T-cell (primary cell): ENCODE measurements at regions not wholly inside any gene's neighbourhood (a gene's known extent, or its start where the extent isn't known, plus 50 kb on each side); places are given as distances from the start of the nearest gene placed in this dataset.
"Not testable (repeated sequence)": the region's sequence is repeated elsewhere in the genome, so short reads cannot be mapped to it uniquely, and the experiment has no call there.

Experiments
- ATAC-seq, 4 experiments: fragments of 200-7000 bp in 3 of 4; fragments of 150-1000 bp in 1 of 4; cut with Tn5 transposase; replicated peaks in 1 of 4; 1 replicate in 3 of 4; 2 replicates in 1 of 4; pipeline ENCODE4 v1.10.0; 2021; ENCODE audit warnings: moderate library complexity in 3 of 4, mild to moderate bottlenecking in 2 of 4, moderate number of reproducible peaks in 1 of 4
- CTCF ChIA-PET, 2 donors: fragments of 300-600 bp; sonication (Branson Sonifier 250); formaldehyde crosslinking; loops; one replicate each; lab custom pipeline; 2022; ENCODE audit warnings: antibody characterized with exemption in 2 of 2; lab: Charles Lee
- POLR2A ChIA-PET, 2 donors: fragments of 300-600 bp; sonication (Branson Sonifier 250); formaldehyde crosslinking; loops; one replicate each; lab custom pipeline; 2022; ENCODE audit warnings: antibody characterized with exemption in 2 of 2; lab: Charles Lee
- DNase-seq, 35 experiments: peaks; one replicate each; pipeline versions ENCODE4 v3.0.0 to v3.0.0-alpha.2; 2013 to 2023
- H3K27ac ChIP-seq: one replicate; pipeline ENCODE4 v1.5.1; 2013; ENCODE audit warnings: low read length
- H3K27me3 ChIP-seq, 2 experiments: replicated peaks in 1 of 2; 1 replicate in 1 of 2; 2 replicates in 1 of 2; pipeline versions ENCODE4 v1.6.1 to v1.7.0; 2013; ENCODE audit warnings: low read length in 1 of 2, mixed read lengths in 1 of 2; ENCODE audit not compliant: control insufficient read depth in 2 of 2, insufficient read depth in 2 of 2; ENCODE audit errors: extremely low read depth in 1 of 2
- H3K36me3 ChIP-seq, 2 donors: 1 replicate in 1 of 2; 2 replicates in 1 of 2; pipeline versions ENCODE4 v1.6.1 to v1.7.0; 2013; ENCODE audit warnings: low read length in 1 of 2; ENCODE audit not compliant: control insufficient read depth in 2 of 2, insufficient read depth in 1 of 2; ENCODE audit errors: extremely low read depth in 1 of 2
- H3K4me1 ChIP-seq, 2 experiments: 1 replicate in 1 of 2; 2 replicates in 1 of 2; pipeline versions ENCODE4 v1.6.1 to v1.7.0; 2013; ENCODE audit warnings: low read length in 2 of 2, mixed read lengths in 1 of 2; ENCODE audit not compliant: insufficient read depth in 2 of 2, control insufficient read depth in 1 of 2; ENCODE audit errors: extremely low read depth in 1 of 2
- H3K4me3 ChIP-seq, 2 donors: 1 replicate in 1 of 2; 2 replicates in 1 of 2; pipeline versions ENCODE4 v1.5.1 to v1.7.0; 2013; ENCODE audit warnings: mild to moderate bottlenecking in 2 of 2, low read length in 1 of 2, moderate library complexity in 1 of 2; ENCODE audit not compliant: control insufficient read depth in 1 of 2; ENCODE audit errors: extremely low read depth in 1 of 2
- H3K9me3 ChIP-seq: 2 replicates; pipeline ENCODE4 v1.7.0; 2013
- H3K27ac Mint-ChIP-seq, 2 donors: one replicate each; pipeline ENCODE4 v1.8.0; 2020 to 2021; ENCODE audit warnings: mild to moderate bottlenecking in 2 of 2, mixed read lengths in 2 of 2
- H3K27me3 Mint-ChIP-seq, 2 donors: one replicate each; pipeline ENCODE4 v1.8.0; 2021 to 2022; ENCODE audit warnings: mixed read lengths in 2 of 2
- H3K36me3 Mint-ChIP-seq: one replicate; pipeline ENCODE4 v1.8.0; 2021; ENCODE audit warnings: mixed read lengths
- H3K4me1 Mint-ChIP-seq, 3 donors: one replicate each; pipeline ENCODE4 v1.8.0; 2020 to 2022; ENCODE audit warnings: mixed read lengths in 3 of 3, mild to moderate bottlenecking in 1 of 3
- H3K4me3 Mint-ChIP-seq, 3 donors: one replicate each; pipeline ENCODE4 v1.8.0; 2020 to 2022; ENCODE audit warnings: mild to moderate bottlenecking in 3 of 3, mixed read lengths in 3 of 3, moderate library complexity in 3 of 3
- H3K9me3 Mint-ChIP-seq, 3 donors: one replicate each; pipeline ENCODE4 v1.8.0; 2020 to 2022; ENCODE audit warnings: mixed read lengths in 3 of 3
- WGBS: methylation state at CpG from one replicate; pipeline ENCODE4 v1.1.5; 2013; ENCODE audit warnings: missing lambda C conversion rate; ENCODE audit not compliant: insufficient coverage; 5-methylcytosine and 5-hydroxymethylcytosine counted together

- ChIA-PET CTCF (no interaction called here), POLR2A (no interaction called here)
- Mint-ChIP-seq H3K27me3 (no peaks in the 10 kb centered on the region), H3K4me1 (peaks cover 0 to 6% (median 0%) of the 10 kb centered on the region in 3 donors), H3K27ac (no peak overlapping the region), H3K36me3 (no peaks in the 10 kb centered on the region), H3K4me3 (no peak overlapping the region), H3K9me3 (peaks cover 0 to 4% (median 0%) of the 10 kb centered on the region in 3 donors)
- no peaks in the 10 kb centered on the region for H3K36me3 ChIP-seq
- no CpG with 5 or more reads among the region's 2 CpGs for WGBS
- no peak overlapping the region for H3K4me3 ChIP-seq
- no peaks in the 10 kb centered on the region for H3K27me3 ChIP-seq
- no peak overlapping the region for H3K27ac ChIP-seq
- DNase-seq (no peak), ATAC-seq (no peak)
- no peaks in the 10 kb centered on the region for H3K4me1 ChIP-seq
- no peaks in the 10 kb centered on the region for H3K9me3 ChIP-seq
Measured at GRCh38 chr4:110867981-110868720, 245.3 kb upstream of the PITX2 start.

GRCh38 chr4:110869114-110869513, 246.2 kb upstream of the PITX2 start:
- whole genome bisulfite sequencing: no CpG with 5 or more reads among the region's 2 CpGs
- Mint-ChIP-seq H3K4me1 (peaks cover 0 to 6% (median 0%) of the 10 kb centered on the region in 3 donors), H3K27me3 (no peaks in the 10 kb centered on the region)

GRCh38 chr4:110869862-110870572, 247.1 kb upstream of the PITX2 start:
- no peaks in the 10 kb centered on the region for H3K9me3 ChIP-seq
- H3K27ac Mint-ChIP-seq: no peak overlapping the region
- no peaks in the 10 kb centered on the region for H3K36me3 Mint-ChIP-seq
- H3K4me3 Mint-ChIP-seq: no peak overlapping the region
- H3K4me1 ChIP-seq: no peaks in the 10 kb centered on the region
- DNase-seq: no peak
- H3K27me3 Mint-ChIP-seq: no peaks in the 10 kb centered on the region
- no peak overlapping the region for H3K4me3 ChIP-seq
- ChIA-PET CTCF (no interaction called here), POLR2A (no interaction called here)
- H3K9me3 Mint-ChIP-seq: peaks cover 0 to 4% (median 0%) of the 10 kb centered on the region in 3 donors
- H3K4me1 Mint-ChIP-seq: peaks cover 0 to 6% (median 0%) of the 10 kb centered on the region in 3 donors
- no peaks in the 10 kb centered on the region for H3K36me3 ChIP-seq
- H3K27me3 ChIP-seq: no peaks in the 10 kb centered on the region
- ATAC-seq: no peak
- H3K27ac ChIP-seq: no peak overlapping the region
- WGBS: no CpG with 5 or more reads among the region's 1 CpG

More at GRCh38 chr4:110869114-110869513, 246.2 kb upstream of the PITX2 start:
- ChIA-PET CTCF (no interaction called here), POLR2A (no interaction called here)
- Histone ChIP-seq H3K36me3 (no peaks in the 10 kb centered on the region), H3K27ac (no peak overlapping the region), H3K4me1 (no peaks in the 10 kb centered on the region), H3K9me3 (no peaks in the 10 kb centered on the region), H3K27me3 (no peaks in the 10 kb centered on the region), H3K4me3 (no peak overlapping the region)
- ATAC-seq (no peak), DNase-seq (no peak)
- H3K36me3 Mint-ChIP-seq: no peaks in the 10 kb centered on the region
- H3K27ac Mint-ChIP-seq: no peak overlapping the region
- H3K4me3 Mint-ChIP-seq: no peak overlapping the region
- H3K9me3 Mint-ChIP-seq: peaks cover 0 to 4% (median 0%) of the 10 kb centered on the region in 3 donors

GRCh38 chr4:110876214-110876613, 253.3 kb upstream of the PITX2 start:
- POLR2A ChIA-PET, CTCF ChIA-PET, ATAC-seq, H3K27me3 Mint-ChIP-seq, H3K4me3 ChIP-seq, H3K4me1 Mint-ChIP-seq, H3K9me3 Mint-ChIP-seq, H3K9me3 ChIP-seq, H3K36me3 ChIP-seq, H3K27ac Mint-ChIP-seq, H3K27me3 ChIP-seq, H3K4me1 ChIP-seq, DNase-seq, H3K27ac ChIP-seq, H3K4me3 Mint-ChIP-seq, H3K36me3 Mint-ChIP-seq: not testable (repeated sequence)
- WGBS: 84% methylated on average over 17 of the region's 18 CpGs

GRCh38 chr4:110876866-110877265, 254.0 kb upstream of the PITX2 start:
- ChIA-PET CTCF (no interaction called here), POLR2A (no interaction called here)
- no peaks in the 10 kb centered on the region for H3K36me3 Mint-ChIP-seq
- H3K27ac ChIP-seq: no peak overlapping the region
- no CpG with 5 or more reads among the region's 1 CpG for WGBS
- H3K27me3 Mint-ChIP-seq: no peaks in the 10 kb centered on the region
- H3K4me1 Mint-ChIP-seq: no peaks in the 10 kb centered on the region
- ATAC-seq (no peak), DNase-seq (no peak)
- H3K36me3 ChIP-seq: no peaks in the 10 kb centered on the region
- H3K27me3 ChIP-seq: no peaks in the 10 kb centered on the region
- peaks cover 2 to 9% (median 4%) of the 10 kb centered on the region in 3 donors for H3K9me3 Mint-ChIP-seq
- no peak overlapping the region for H3K4me3 ChIP-seq
- no peaks in the 10 kb centered on the region for H3K4me1 ChIP-seq
- H3K9me3 ChIP-seq: no peaks in the 10 kb centered on the region
- H3K27ac Mint-ChIP-seq: no peak overlapping the region
- H3K4me3 Mint-ChIP-seq: no peak overlapping the region

GRCh38 chr4:110877778-110878370, 255.0 kb upstream of the PITX2 start:
- Mint-ChIP-seq H3K9me3 (peaks cover 4 to 9% (median 5%) of the 10 kb centered on the region in 3 donors), H3K4me3 (no peak overlapping the region), H3K27ac (no peak overlapping the region), H3K27me3 (no peaks in the 10 kb centered on the region), H3K4me1 (no peaks in the 10 kb centered on the region), H3K36me3 (no peaks in the 10 kb centered on the region)
- CTCF ChIA-PET: interaction anchor here in 1 of 2 donors (0.6 kb wide), 1 partner anchor 68 kb away, joined by 5 read pairs; no protein-coding TSS in a partner anchor
- no CpG with 5 or more reads among the region's 2 CpGs for WGBS
- no peak for ATAC-seq
- POLR2A ChIA-PET: no interaction called here
- no peak for DNase-seq
- Histone ChIP-seq H3K27ac (no peak overlapping the region), H3K36me3 (no peaks in the 10 kb centered on the region), H3K4me1 (no peaks in the 10 kb centered on the region), H3K9me3 (no peaks in the 10 kb centered on the region), H3K27me3 (no peaks in the 10 kb centered on the region), H3K4me3 (no peak overlapping the region)
